Vagina (tissue), 2 donors: ENCODE measurements at regions not wholly inside any gene's neighbourhood (a gene's known extent, or its start where the extent isn't known, plus 50 kb on each side); places are given as distances from the start of the nearest gene placed in this dataset.
A peak's percentile ranks its signal among the peaks of the same experiment; 100 is the strongest.

Source experiments
- DNase-seq, 2 donors: peaks; one replicate each; pipeline ENCODE4 v3.0.0-alpha.2; 2017; ENCODE audit errors: extremely low spot score in 2 of 2
- H3K27ac ChIP-seq: fragments of 200-600 bp; sonication (generic); one replicate; pipeline ENCODE4 v1.5.1; 2019
- H3K27me3 ChIP-seq: fragments of 200-600 bp; sonication (generic); one replicate; pipeline ENCODE4 v1.5.1; 2019
- H3K36me3 ChIP-seq, 2 donors: fragments of 200-600 bp; sonication (generic); one replicate each; pipeline ENCODE4 v1.5.1; 2017 to 2019
- H3K4me1 ChIP-seq: fragments of 200-600 bp; sonication (generic); one replicate; pipeline ENCODE4 v1.5.1; 2019
- H3K4me3 ChIP-seq, 2 donors: fragments of 200-600 bp; sonication (generic); 1 replicate in 1 of 2; 2 replicates in 1 of 2; pipeline ENCODE4 v1.5.1; 2016 to 2019
- H3K9me3 ChIP-seq: fragments of 200-600 bp; sonication (generic); one replicate; pipeline ENCODE4 v1.5.1; 2019
- POLR2A ChIP-seq, 2 donors: fragments of 450-650 bp; IDR thresholded peaks; one replicate each; pipeline ENCODE4 v1.6.1; 2017; ENCODE audit warnings: antibody characterized with exemption in 2 of 2, mild to moderate bottlenecking in 2 of 2, moderate library complexity in 2 of 2
- POLR2AphosphoS5 ChIP-seq, 2 donors: sonication (generic); formaldehyde crosslinking; IDR thresholded peaks; one replicate each; pipeline ENCODE4 v1.9.0; 2017; ENCODE audit warnings: antibody characterized with exemption in 2 of 2, mild to moderate bottlenecking in 2 of 2, low read depth in 1 of 2; ENCODE audit not compliant: insufficient read depth in 1 of 2
- intact Hi-C: fragments of 100-400 bp; cut with DNase I; formaldehyde crosslinking; loops from one replicate; pipeline ENCODE4 v1.15.1; 2023
- TF ChIP-seq, protein P1 (sequence below), 3 experiments: fragments of 450-650 bp in 2 of 3; fragments of 200-600 bp in 1 of 3; sonication (generic) in 1 of 3; IDR thresholded peaks; one replicate each; pipeline ENCODE4 v1.5.1; 2017 to 2019; ENCODE audit warnings: antibody characterized with exemption in 3 of 3, mild to moderate bottlenecking in 2 of 3, moderate library complexity in 2 of 3

DNA sequence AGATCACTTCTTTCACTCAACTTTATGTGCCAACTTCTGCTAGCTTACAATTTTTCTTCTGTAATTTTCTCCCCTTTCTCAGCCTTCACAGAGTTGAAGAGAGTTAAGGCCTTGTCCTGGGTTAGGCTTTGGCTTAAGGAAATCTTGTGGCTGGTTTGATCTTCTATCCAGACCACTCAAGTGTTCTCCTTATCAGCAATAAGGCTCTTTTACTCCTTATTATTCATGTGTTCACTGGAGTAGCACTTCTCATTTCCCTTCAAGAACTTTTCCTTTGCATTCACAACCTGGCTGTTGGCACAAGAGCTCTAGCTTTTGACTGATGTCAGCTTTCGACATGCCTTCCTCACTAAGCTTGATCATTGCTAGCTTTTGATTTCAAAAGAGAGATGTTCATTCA lies 86.9 kb upstream of the ALDH1B1 start:
- H3K27ac ChIP-seq, result no peak overlapping the region
- H3K27me3 ChIP-seq, result no peaks in the 10 kb centered on the region
- no peak overlapping the region for H3K4me3 ChIP-seq
- H3K36me3 ChIP-seq, result no peaks in the 10 kb centered on the region
- no peak for DNase-seq
- intact Hi-C loops, result no loop called here
- no peaks in the 10 kb centered on the region for H3K4me1 ChIP-seq
- no peaks in the 10 kb centered on the region for H3K9me3 ChIP-seq
- TF ChIP-seq, protein P1, sequence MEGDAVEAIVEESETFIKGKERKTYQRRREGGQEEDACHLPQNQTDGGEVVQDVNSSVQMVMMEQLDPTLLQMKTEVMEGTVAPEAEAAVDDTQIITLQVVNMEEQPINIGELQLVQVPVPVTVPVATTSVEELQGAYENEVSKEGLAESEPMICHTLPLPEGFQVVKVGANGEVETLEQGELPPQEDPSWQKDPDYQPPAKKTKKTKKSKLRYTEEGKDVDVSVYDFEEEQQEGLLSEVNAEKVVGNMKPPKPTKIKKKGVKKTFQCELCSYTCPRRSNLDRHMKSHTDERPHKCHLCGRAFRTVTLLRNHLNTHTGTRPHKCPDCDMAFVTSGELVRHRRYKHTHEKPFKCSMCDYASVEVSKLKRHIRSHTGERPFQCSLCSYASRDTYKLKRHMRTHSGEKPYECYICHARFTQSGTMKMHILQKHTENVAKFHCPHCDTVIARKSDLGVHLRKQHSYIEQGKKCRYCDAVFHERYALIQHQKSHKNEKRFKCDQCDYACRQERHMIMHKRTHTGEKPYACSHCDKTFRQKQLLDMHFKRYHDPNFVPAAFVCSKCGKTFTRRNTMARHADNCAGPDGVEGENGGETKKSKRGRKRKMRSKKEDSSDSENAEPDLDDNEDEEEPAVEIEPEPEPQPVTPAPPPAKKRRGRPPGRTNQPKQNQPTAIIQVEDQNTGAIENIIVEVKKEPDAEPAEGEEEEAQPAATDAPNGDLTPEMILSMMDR (IDR thresholded peaks at IDR 0.05), result no peak
- TF ChIP-seq POLR2AphosphoS5 (IDR thresholded peaks at IDR 0.05; ENCODE audit: insufficient read depth in 1 of 2, low read depth in 1 of 2) (no peak), POLR2A (IDR thresholded peaks at IDR 0.05) (no peak)

DNA sequence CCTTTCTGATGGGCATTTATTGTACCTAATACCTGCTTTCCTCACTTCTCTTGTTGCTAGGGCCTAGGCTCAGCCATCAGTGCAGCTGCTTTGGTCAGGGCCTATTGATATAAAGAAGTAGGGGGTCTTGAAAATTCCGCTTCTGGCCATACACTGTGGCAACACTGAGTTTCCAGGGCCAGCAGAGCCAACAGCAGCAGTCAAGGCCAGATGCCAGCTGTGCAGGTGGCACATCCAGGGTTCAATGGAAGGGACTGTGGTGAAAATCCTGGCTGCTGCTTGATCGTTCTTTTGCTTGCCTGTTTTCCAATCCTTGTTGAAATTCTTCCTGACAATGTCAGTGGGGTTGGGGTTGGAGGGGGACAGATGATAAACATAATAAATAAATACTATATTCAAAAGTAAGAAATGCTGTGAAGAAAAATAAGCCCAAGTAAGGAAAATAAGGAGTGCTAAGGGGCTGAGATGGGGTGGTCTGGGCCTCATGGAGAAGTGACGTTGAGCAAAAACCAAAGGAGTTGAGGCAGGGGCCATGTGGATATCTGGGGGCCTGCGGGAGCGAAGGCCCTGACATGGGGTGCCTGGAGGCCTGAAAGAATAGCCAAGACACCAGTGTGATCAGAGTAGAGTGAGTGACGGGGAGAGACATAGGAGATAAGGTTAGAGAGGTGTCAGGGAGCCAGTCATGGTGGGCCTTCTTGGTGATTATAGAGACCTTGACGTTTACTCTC lies 91.0 kb upstream of the ALDH1B1 start:
- DNase-seq, result peak in 1 of 2 donors; percentile 67
- Histone ChIP-seq H3K36me3 (no peaks in the 10 kb centered on the region), H3K9me3 (no peaks in the 10 kb centered on the region), H3K4me1 (no peaks in the 10 kb centered on the region), H3K27me3 (no peaks in the 10 kb centered on the region), H3K4me3 (no peak overlapping the region), H3K27ac (no peak overlapping the region)
- no peak for TF ChIP-seq POLR2AphosphoS5 (IDR thresholded peaks at IDR 0.05; ENCODE audit: insufficient read depth in 1 of 2, low read depth in 1 of 2)
- no peak for TF ChIP-seq POLR2A (IDR thresholded peaks at IDR 0.05)
- TF ChIP-seq, protein P1 (IDR thresholded peaks at IDR 0.05), result no peak
- intact Hi-C loops, result no loop called here

DNA sequence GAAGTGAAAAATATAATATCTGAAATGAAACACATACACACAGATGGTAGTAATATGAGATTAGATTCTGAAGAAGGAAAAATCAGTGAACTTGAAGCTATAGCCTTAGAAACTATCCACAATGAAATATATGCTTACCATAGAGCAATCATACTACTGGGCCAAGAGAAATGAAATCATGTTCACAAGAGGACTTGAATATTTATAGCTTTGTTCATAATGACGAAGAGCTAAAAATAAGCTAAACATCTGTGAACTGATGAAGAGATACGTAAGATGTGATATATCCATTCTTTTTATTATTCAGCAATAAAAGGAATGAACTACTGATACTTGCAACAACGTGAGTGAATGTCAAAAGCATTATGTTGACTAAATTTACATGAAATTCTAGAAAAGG lies 92.6 kb upstream of the ALDH1B1 start:
- Histone ChIP-seq H3K9me3 (no peaks in the 10 kb centered on the region), H3K27ac (no peak overlapping the region), H3K27me3 (no peaks in the 10 kb centered on the region), H3K4me3 (no peak overlapping the region), H3K4me1 (no peaks in the 10 kb centered on the region), H3K36me3 (no peaks in the 10 kb centered on the region)
- no peak for DNase-seq
- intact Hi-C loops, result no loop called here
- TF ChIP-seq POLR2A (IDR thresholded peaks at IDR 0.05) (no peak), POLR2AphosphoS5 (IDR thresholded peaks at IDR 0.05; ENCODE audit: insufficient read depth in 1 of 2, low read depth in 1 of 2) (no peak)
- TF ChIP-seq, protein P1 (IDR thresholded peaks at IDR 0.05), result no peak

DNA sequence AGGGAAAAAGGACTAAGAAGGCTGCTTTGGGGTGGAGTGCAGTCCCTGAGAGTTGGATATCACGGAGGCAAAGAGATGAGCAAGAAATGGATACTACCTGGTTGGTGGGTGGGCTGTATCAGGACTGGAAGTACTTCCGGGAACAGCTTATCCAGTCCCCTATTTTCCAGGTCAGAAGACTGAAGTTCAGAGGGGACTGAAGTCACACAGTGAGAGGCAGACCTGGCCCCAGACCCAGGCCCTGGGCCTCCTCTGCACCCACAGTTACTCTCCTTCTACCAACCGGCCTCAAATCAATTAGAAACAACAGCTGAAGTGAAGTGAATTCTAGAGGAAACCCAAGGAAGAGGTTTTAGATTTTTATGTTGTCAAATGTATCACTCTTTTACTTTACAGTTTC lies 93.6 kb upstream of the ALDH1B1 start:
- intact Hi-C loops, result no loop called here
- H3K36me3 ChIP-seq, result no peaks in the 10 kb centered on the region
- no peak overlapping the region for H3K27ac ChIP-seq
- no peaks in the 10 kb centered on the region for H3K27me3 ChIP-seq
- H3K4me3 ChIP-seq, result no peak overlapping the region
- peaks cover 5% of the 10 kb centered on the region for H3K4me1 ChIP-seq
- TF ChIP-seq POLR2A (IDR thresholded peaks at IDR 0.05) (no peak), POLR2AphosphoS5 (IDR thresholded peaks at IDR 0.05; ENCODE audit: insufficient read depth in 1 of 2, low read depth in 1 of 2) (no peak)
- TF ChIP-seq, protein P1 (IDR thresholded peaks at IDR 0.05), result no peak
- DNase-seq, result peak in 1 of 2 donors; percentile 28
- H3K9me3 ChIP-seq, result no peaks in the 10 kb centered on the region

DNA sequence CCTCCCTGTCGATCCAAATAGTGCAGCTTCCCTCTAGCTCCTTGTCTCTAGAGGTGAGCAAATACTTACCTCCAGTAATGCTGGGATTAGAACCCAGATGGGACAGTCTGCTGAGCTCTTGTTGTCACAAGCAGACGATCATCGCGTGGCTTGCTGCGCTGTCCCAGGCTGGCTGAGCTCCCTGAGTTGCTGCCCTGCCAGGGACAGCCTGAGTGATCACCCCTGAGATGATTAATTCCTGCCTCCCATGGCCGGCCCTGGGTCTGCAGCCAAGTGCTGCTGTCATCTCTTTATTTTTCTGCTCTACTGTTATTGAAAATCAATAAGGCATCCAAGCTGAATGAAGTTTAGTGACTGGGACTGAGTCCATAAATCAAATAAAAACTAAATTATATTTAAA lies 94.0 kb upstream of the ALDH1B1 start:
- peak in 1 of 2 donors; percentile 56 for DNase-seq

More for the DNA sequence above, 94.0 kb upstream of the ALDH1B1 start:
- TF ChIP-seq POLR2AphosphoS5 (IDR thresholded peaks at IDR 0.05; ENCODE audit: insufficient read depth in 1 of 2, low read depth in 1 of 2) (no peak), POLR2A (IDR thresholded peaks at IDR 0.05) (no peak)
- TF ChIP-seq, protein P1 (IDR thresholded peaks at IDR 0.05), result no peak
- intact Hi-C loops, result no loop called here
- no peaks in the 10 kb centered on the region for H3K27me3 ChIP-seq
- H3K27ac ChIP-seq, result no peak overlapping the region
- H3K4me3 ChIP-seq, result no peak overlapping the region
- H3K36me3 ChIP-seq, result no peaks in the 10 kb centered on the region
- H3K4me1 ChIP-seq, result peaks cover 5% of the 10 kb centered on the region
- H3K9me3 ChIP-seq, result no peaks in the 10 kb centered on the region
